Gastrocnemius medialis (tissue), 4 donors: ENCODE measurements at regions not wholly inside any gene's neighbourhood (a gene's known extent, or its start where the extent isn't known, plus 50 kb on each side); places are given as distances from the start of the nearest gene placed in this dataset.

Experiments used
- CTCF ChIP-seq, 5 experiments: fragments of 450-650 bp in 3 of 5; fragments of 200-600 bp in 2 of 5; sonication (generic) in 2 of 5; IDR thresholded peaks in 4 of 5; conservative IDR thresholded peaks in 1 of 5; 1 replicate in 4 of 5; 2 replicates in 1 of 5; pipeline ENCODE4 v1.5.1; 2016 to 2019; ENCODE audit warnings: antibody characterized with exemption in 5 of 5, mild to moderate bottlenecking in 3 of 5, moderate library complexity in 3 of 5
- POLR2A ChIP-seq, 2 donors: fragments of 450-650 bp; IDR thresholded peaks; one replicate each; pipeline ENCODE4 v1.6.1; 2017; ENCODE audit warnings: antibody characterized with exemption in 2 of 2, mild to moderate bottlenecking in 2 of 2, moderate library complexity in 2 of 2

GRCh38 chr7:12939694-12940093, 252.3 kb downstream of the ARL4A start:
- no peak for TF ChIP-seq POLR2A (IDR thresholded peaks at IDR 0.05)
- no peak for TF ChIP-seq CTCF (IDR thresholded peaks at IDR 0.05 in 4 of 5, conservative IDR thresholded peaks at IDR 0.05 in 1 of 5)
